IMR-90 (cell line): ENCODE measurements at regions not wholly inside any gene's neighbourhood (a gene's known extent, or its start where the extent isn't known, plus 50 kb on each side); places are given as distances from the start of the nearest gene placed in this dataset.

Experiments used
- ATAC-seq: fragments of 200-7000 bp; cut with Tn5 transposase; 2 replicates; pipeline ENCODE4 v1.9.1; 2020; ENCODE audit warnings: low read depth, mild to moderate bottlenecking, moderate library complexity
- BruUV-seq: library from RNA; stranded (reverse); fragments of 400-500 nt; replicated peaks from 2 replicates; lab custom pipeline; 2021; lab: Mats Ljungman, UMichigan
- CTCF ChIA-PET: fragments of 300-600 bp; formaldehyde crosslinking; extraction: SDS; loops from one replicate; lab custom pipeline; 2021; ENCODE audit warnings: antibody characterized with exemption; lab: Yijun Ruan, JAX
- POLR2A ChIA-PET: fragments of 300-600 bp; sonication (Branson Sonifier 250); formaldehyde crosslinking; loops from one replicate; lab custom pipeline; 2022; ENCODE audit warnings: antibody characterized with exemption; ENCODE audit not compliant: unreplicated experiment; lab: Charles Lee
- DNase-seq: peaks from one replicate; pipeline ENCODE4 v3.0.0; 2013
- H2AFZ ChIP-seq: replicated peaks from 2 replicates; pipeline ENCODE3; 2013; ENCODE audit warnings: low read length, mild to moderate bottlenecking; ENCODE audit not compliant: poor library complexity
- H2AK5ac ChIP-seq: 2 replicates; pipeline ENCODE4 v1.6.1; 2013; ENCODE audit warnings: low read depth, low read length, inconsistent platforms
- H2AK9ac ChIP-seq: replicated peaks from 2 replicates; pipeline ENCODE3; 2013; ENCODE audit warnings: mild to moderate bottlenecking, low read depth, low read length, moderate library complexity; ENCODE audit not compliant: poor library complexity
- H2BK120ac ChIP-seq: 2 replicates; pipeline ENCODE4 v1.6.1; 2013; ENCODE audit warnings: low read depth, low read length, inconsistent platforms
- H2BK15ac ChIP-seq: 3 replicates; pipeline ENCODE4 v1.6.1; 2013; ENCODE audit warnings: low read depth, low read length, inconsistent platforms
- H2BK20ac ChIP-seq: 2 replicates; pipeline ENCODE4 v1.6.1; 2013; ENCODE audit warnings: low read depth, mild to moderate bottlenecking, inconsistent platforms, low read length, moderate library complexity
- H2BK5ac ChIP-seq: 2 replicates; pipeline ENCODE4 v1.6.1; 2013; ENCODE audit warnings: mild to moderate bottlenecking, low read depth, low read length, inconsistent platforms; ENCODE audit not compliant: poor library complexity, severe bottlenecking
- H3K14ac ChIP-seq: replicated peaks from 2 replicates; pipeline ENCODE4 v1.6.1; 2013; ENCODE audit warnings: low read depth, low read length, inconsistent platforms
- H3K18ac ChIP-seq: 2 replicates; pipeline ENCODE4 v1.6.1; 2013; ENCODE audit warnings: low read depth, low read length, control low read depth
- H3K23ac ChIP-seq: 2 replicates; pipeline ENCODE4 v1.6.1; 2013; ENCODE audit warnings: low read depth, low read length, inconsistent platforms
- H3K27ac ChIP-seq: 2 replicates; pipeline ENCODE4 v1.5.1; 2013; ENCODE audit warnings: mild to moderate bottlenecking, control low read depth, low read length; ENCODE audit not compliant: insufficient read depth
- H3K27me3 ChIP-seq: 2 replicates; pipeline ENCODE4 v1.6.1; 2013; ENCODE audit warnings: low read length; ENCODE audit not compliant: control insufficient read depth, insufficient read depth
- H3K36me3 ChIP-seq: 2 replicates; pipeline ENCODE4 v1.6.1; 2013; ENCODE audit warnings: low read length, mixed read lengths; ENCODE audit not compliant: control insufficient read depth, insufficient read depth
- H3K4ac ChIP-seq: 2 replicates; pipeline ENCODE4 v1.6.1; 2013; ENCODE audit warnings: low read depth, low read length, inconsistent platforms
- H3K4me1 ChIP-seq: 2 replicates; pipeline ENCODE4 v1.6.1; 2013; ENCODE audit warnings: low read length, mixed read lengths; ENCODE audit not compliant: control insufficient read depth, insufficient read depth
- H3K4me2 ChIP-seq: 2 replicates; pipeline ENCODE4 v1.6.1; 2013; ENCODE audit warnings: low read depth, mild to moderate bottlenecking, control low read depth, low read length, moderate library complexity
- H3K4me3 ChIP-seq: 2 replicates; pipeline ENCODE4 v1.5.1; 2013; ENCODE audit warnings: low read depth, mild to moderate bottlenecking, control low read depth, low read length, moderate library complexity; ENCODE audit not compliant: insufficient read depth
- H3K56ac ChIP-seq: 2 replicates; pipeline ENCODE4 v1.6.1; 2013; ENCODE audit warnings: low read length, inconsistent platforms; ENCODE audit not compliant: insufficient read depth; ENCODE audit errors: extremely low read depth
- H3K79me1 ChIP-seq, 2 experiments: 2 replicates each; pipeline ENCODE4 v1.6.1; 2013; ENCODE audit warnings: low read length in 2 of 2, inconsistent platforms in 1 of 2, low read depth in 1 of 2
- H3K9ac ChIP-seq: 2 replicates; pipeline ENCODE4 v1.6.1; 2013; ENCODE audit warnings: low read depth, low read length, control low read depth
- H3K9me1 ChIP-seq: 2 replicates; pipeline ENCODE4 v1.6.1; 2013; ENCODE audit warnings: low read length, inconsistent platforms; ENCODE audit not compliant: insufficient read depth
- H3K9me3 ChIP-seq: 2 replicates; pipeline ENCODE4 v1.6.1; 2013; ENCODE audit warnings: low read length; ENCODE audit not compliant: control insufficient read depth, insufficient read depth
- H4K20me1 ChIP-seq: 2 replicates; pipeline ENCODE4 v1.6.1; 2013; ENCODE audit warnings: low read length, inconsistent platforms; ENCODE audit not compliant: insufficient read depth
- H4K5ac ChIP-seq: 2 replicates; pipeline ENCODE4 v1.6.1; 2013; ENCODE audit warnings: mild to moderate bottlenecking, low read depth, low read length, control low read depth
- H4K8ac ChIP-seq, 2 experiments: 2 replicates each; pipeline ENCODE4 v1.6.1; 2013; ENCODE audit warnings: low read depth in 2 of 2, low read length in 2 of 2, control low read depth in 1 of 2, inconsistent platforms in 1 of 2
- H4K91ac ChIP-seq: 2 replicates; pipeline ENCODE4 v1.6.1; 2013; ENCODE audit warnings: low read depth, low read length, inconsistent platforms; ENCODE audit not compliant: insufficient read depth
- BHLHE40 ChIP-seq: fragments of 150-350 bp; IDR thresholded peaks from 2 replicates; pipeline ENCODE4 v1.6.1; 2016; ENCODE audit warnings: mild to moderate bottlenecking, low read depth, low read length
- CEBPB ChIP-seq: IDR thresholded peaks from 2 replicates; pipeline ENCODE4 v1.6.1; 2012; ENCODE audit warnings: low read depth, low read length, improper control_type of control experiment
- CHD1 ChIP-seq: IDR thresholded peaks from 2 replicates; pipeline ENCODE4 v1.6.1; 2012; ENCODE audit warnings: low read depth, low read length, improper control_type of control experiment
- ELK1 ChIP-seq: fragments of 150-350 bp; IDR thresholded peaks from 2 replicates; pipeline ENCODE4 v1.6.1; 2016; ENCODE audit warnings: low read depth, mild to moderate bottlenecking, low read length, moderate library complexity, borderline replicate concordance
- FOS ChIP-seq: fragments of 150-350 bp; IDR thresholded peaks from 2 replicates; pipeline ENCODE4 v1.6.1; 2016; ENCODE audit warnings: low read depth, low read length
- MAFK ChIP-seq: IDR thresholded peaks from 2 replicates; pipeline ENCODE4 v1.6.1; 2012; ENCODE audit warnings: low read depth, low read length, improper control_type of control experiment
- MAZ ChIP-seq: IDR thresholded peaks from 2 replicates; pipeline ENCODE4 v1.6.1; 2012; ENCODE audit warnings: low read depth, mild to moderate bottlenecking, low read length, improper control_type of control experiment, moderate library complexity, borderline replicate concordance
- MXI1 ChIP-seq: IDR thresholded peaks from 2 replicates; pipeline ENCODE4 v1.6.1; 2012; ENCODE audit warnings: low read depth, mild to moderate bottlenecking, low read length, moderate library complexity, borderline replicate concordance
- NFE2L2 ChIP-seq: fragments of 150-350 bp; IDR thresholded peaks from 2 replicates; pipeline ENCODE4 v1.6.1; 2016; ENCODE audit warnings: low read depth, mild to moderate bottlenecking, low read length
- POLR2A ChIP-seq: IDR thresholded peaks from 2 replicates; pipeline ENCODE4 v1.6.1; 2012; ENCODE audit warnings: mild to moderate bottlenecking, low read depth, low read length
- RAD21 ChIP-seq: IDR thresholded peaks from 2 replicates; pipeline ENCODE4 v1.6.1; 2012; ENCODE audit warnings: low read length, improper control_type of control experiment
- RCOR1 ChIP-seq: IDR thresholded peaks from 2 replicates; pipeline ENCODE4 v1.6.1; 2012; ENCODE audit warnings: mild to moderate bottlenecking, low read length, improper control_type of control experiment; ENCODE audit not compliant: insufficient replicate concordance
- RFX5 ChIP-seq: IDR thresholded peaks from 2 replicates; pipeline ENCODE4 v1.8.0; 2012; ENCODE audit warnings: low read depth, mild to moderate bottlenecking, low read length, moderate library complexity
- SMC3 ChIP-seq: fragments of 150-350 bp; IDR thresholded peaks from 2 replicates; pipeline ENCODE4 v1.6.1; 2016; ENCODE audit warnings: low read depth, mild to moderate bottlenecking, antibody characterized with exemption, low read length, moderate library complexity
- USF2 ChIP-seq: fragments of 150-350 bp; IDR thresholded peaks from 2 replicates; pipeline ENCODE4 v1.6.1; 2017; ENCODE audit warnings: mild to moderate bottlenecking, antibody characterized with exemption, low read length, low read depth
- WGBS, 2 experiments: methylation state at CpG; one replicate each; pipeline versions ENCODE4 v1.1.5 to v1.1.7; 2013; ENCODE audit warnings: missing lambda C conversion rate in 2 of 2; ENCODE audit not compliant: insufficient read length in 1 of 2; ENCODE audit errors: extremely low coverage in 2 of 2; 5-methylcytosine and 5-hydroxymethylcytosine counted together
- dilution Hi-C: fragments of 300-500 bp; cut with HindIII; formaldehyde crosslinking; loops from one replicate; pipeline ENCODE4 v1.14.3; 2018; ENCODE audit warnings: low sequenced_read_pairs; ENCODE audit not compliant: unreplicated experiment
- in situ Hi-C: fragments of 300-500 bp; cut with MboI; formaldehyde crosslinking; loops from 3 replicates; pipeline ENCODE4 v1.14.3; 2019; ENCODE audit warnings: low sequenced_read_pairs, inconsistent platforms, mixed read lengths
- intact Hi-C: fragments of 100-400 bp; cut with micrococcal nuclease; formaldehyde crosslinking; loops from 2 replicates; pipeline ENCODE4 v1.10.0; 2022
- TF ChIP-seq, protein P1 (sequence below): conservative IDR thresholded peaks from 2 replicates; pipeline ENCODE4 v1.5.1; 2012; ENCODE audit warnings: mild to moderate bottlenecking, low read depth, low read length, improper control_type of control experiment

DNA sequence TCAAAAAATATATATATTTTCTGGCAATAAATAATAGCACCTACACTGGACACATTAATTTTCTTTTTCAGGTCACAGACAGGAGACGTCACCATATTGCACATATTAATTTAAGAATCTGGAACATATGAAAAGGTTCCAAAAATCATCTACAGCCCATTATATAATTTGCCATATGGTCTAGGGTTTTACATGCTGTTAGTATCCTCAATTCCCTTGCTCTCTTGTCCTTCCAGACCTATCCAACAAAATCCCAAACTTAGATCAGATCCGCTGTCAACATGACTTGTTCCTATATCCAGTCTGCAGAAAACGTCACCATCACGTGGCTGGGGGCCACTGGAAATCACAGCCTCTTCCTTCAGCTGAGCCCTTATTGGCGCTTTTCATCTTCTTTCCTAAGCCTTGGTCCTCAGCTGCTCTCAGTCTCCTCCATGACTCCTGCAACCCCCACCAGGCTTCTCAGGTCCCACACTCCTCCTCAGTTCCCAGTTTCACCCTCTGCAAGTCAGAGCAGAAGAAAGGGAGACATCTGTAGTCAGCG is 192.0 kb upstream of the GATB start:
- POLR2A ChIA-PET: no interaction called here
- Histone ChIP-seq H3K9ac (no peak overlapping the region), H2BK5ac (no peak overlapping the region), H3K79me1 (no peaks in the 10 kb centered on the region), H3K4me2 (no peak overlapping the region), H3K14ac (no peak overlapping the region), H3K27me3 (no peaks in the 10 kb centered on the region), H3K9me1 (no peaks in the 10 kb centered on the region), H2BK15ac (no peak overlapping the region), H3K18ac (no peak overlapping the region), H3K4ac (no peak overlapping the region), H3K27ac (no peak overlapping the region), H2BK20ac (no peak overlapping the region), H3K56ac (no peak overlapping the region), H3K4me1 (no peaks in the 10 kb centered on the region; the same call in 1 of the 2 replicates), H2AK5ac (no peak overlapping the region), H4K8ac (no peak overlapping the region), H4K5ac (no peak overlapping the region), H2AFZ (no peak overlapping the region), H3K23ac (no peak overlapping the region), H3K9me3 (no peaks in the 10 kb centered on the region), H4K20me1 (no peaks in the 10 kb centered on the region), H4K91ac (no peak overlapping the region), H2AK9ac (no peak overlapping the region), H3K4me3 (no peak overlapping the region), H2BK120ac (no peak overlapping the region), H3K36me3 (no peaks in the 10 kb centered on the region)
- no peak for ATAC-seq
- BruUV-seq: no TSS peak
- intact Hi-C loops (no loop called here), in situ Hi-C loops (no loop called here), dilution Hi-C loops (no loop called here)
- CTCF ChIA-PET: interaction anchor here (1.0 kb wide), 1 partner anchor 15 kb away, joined by 3 read pairs; no protein-coding TSS in a partner anchor
- no peak for DNase-seq
- WGBS, 2 experiments: 92% methylated on average over 2 of the region's 6 CpGs; no CpG with 5 or more reads in 1 of the 2 experiments
- TF ChIP-seq NFE2L2 (no peak), CHD1 (no peak), SMC3 (no peak), RCOR1 (no peak), POLR2A (no peak), RFX5 (no peak), MAFK (no peak), ELK1 (no peak), USF2 (no peak), RAD21 (no peak), CEBPB (no peak), BHLHE40 (no peak), FOS (no peak), MXI1 (no peak), MAZ (no peak)
- TF ChIP-seq, protein P1, sequence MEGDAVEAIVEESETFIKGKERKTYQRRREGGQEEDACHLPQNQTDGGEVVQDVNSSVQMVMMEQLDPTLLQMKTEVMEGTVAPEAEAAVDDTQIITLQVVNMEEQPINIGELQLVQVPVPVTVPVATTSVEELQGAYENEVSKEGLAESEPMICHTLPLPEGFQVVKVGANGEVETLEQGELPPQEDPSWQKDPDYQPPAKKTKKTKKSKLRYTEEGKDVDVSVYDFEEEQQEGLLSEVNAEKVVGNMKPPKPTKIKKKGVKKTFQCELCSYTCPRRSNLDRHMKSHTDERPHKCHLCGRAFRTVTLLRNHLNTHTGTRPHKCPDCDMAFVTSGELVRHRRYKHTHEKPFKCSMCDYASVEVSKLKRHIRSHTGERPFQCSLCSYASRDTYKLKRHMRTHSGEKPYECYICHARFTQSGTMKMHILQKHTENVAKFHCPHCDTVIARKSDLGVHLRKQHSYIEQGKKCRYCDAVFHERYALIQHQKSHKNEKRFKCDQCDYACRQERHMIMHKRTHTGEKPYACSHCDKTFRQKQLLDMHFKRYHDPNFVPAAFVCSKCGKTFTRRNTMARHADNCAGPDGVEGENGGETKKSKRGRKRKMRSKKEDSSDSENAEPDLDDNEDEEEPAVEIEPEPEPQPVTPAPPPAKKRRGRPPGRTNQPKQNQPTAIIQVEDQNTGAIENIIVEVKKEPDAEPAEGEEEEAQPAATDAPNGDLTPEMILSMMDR: no peak
